HCT116 (cell line): ENCODE measurements at regions not wholly inside any gene's neighbourhood (a gene's known extent, or its start where the extent isn't known, plus 50 kb on each side); places are given as distances from the start of the nearest gene placed in this dataset.

Experiments used
- ATF3 ChIP-seq: IDR thresholded peaks from 2 replicates; pipeline ENCODE4 v1.6.1; 2012
- CEBPB ChIP-seq: IDR thresholded peaks from 2 replicates; pipeline ENCODE4 v1.6.1; 2012; ENCODE audit warnings: low read depth
- CTCF ChIP-seq, 3 experiments: fragments of 200-600 bp in 1 of 3; sonication (generic) in 1 of 3; IDR thresholded peaks in 2 of 3; conservative IDR thresholded peaks in 1 of 3; 2 replicates each; pipeline ENCODE4 v1.5.1; 2012 to 2017; ENCODE audit warnings: low read depth in 2 of 3, low read length in 2 of 3, antibody characterized with exemption in 1 of 3, borderline replicate concordance in 1 of 3, control low read depth in 1 of 3, mild to moderate bottlenecking in 1 of 3, mixed read lengths in 1 of 3, mixed run types in 1 of 3, moderate library complexity in 1 of 3; ENCODE audit not compliant: insufficient read depth in 1 of 3
- EZH2phosphoT487 ChIP-seq: fragments of 200-600 bp; IDR thresholded peaks from 2 replicates; pipeline ENCODE4 v1.6.1; 2018; ENCODE audit warnings: antibody characterized with exemption, borderline replicate concordance
- FOSL1 ChIP-seq: IDR thresholded peaks from 2 replicates; pipeline ENCODE4 v1.6.1; 2012; ENCODE audit warnings: low read depth
- POLR2A ChIP-seq: IDR thresholded peaks from 2 replicates; pipeline ENCODE4 v1.7.0; 2011; ENCODE audit warnings: borderline replicate concordance; ENCODE audit not compliant: insufficient read depth, insufficient read length; ENCODE audit errors: extremely low read depth
- RAD21 ChIP-seq: IDR thresholded peaks from 2 replicates; pipeline ENCODE4 v1.6.1; 2012; ENCODE audit warnings: low read depth, mild to moderate bottlenecking
- TCF7L2 ChIP-seq: IDR thresholded peaks from 2 replicates; pipeline ENCODE4 v1.7.0; 2011; ENCODE audit warnings: borderline replicate concordance, inconsistent platforms; ENCODE audit not compliant: insufficient read depth, insufficient read length; ENCODE audit errors: extremely low read depth
- YY1 ChIP-seq: IDR thresholded peaks from 2 replicates; pipeline ENCODE4 v1.6.1; 2011; ENCODE audit warnings: low read length, low read depth, moderate library complexity, mild to moderate bottlenecking; ENCODE audit not compliant: insufficient replicate concordance; ENCODE audit errors: extremely low read depth
- ZBTB33 ChIP-seq: IDR thresholded peaks from 2 replicates; pipeline ENCODE4 v1.6.1; 2011; ENCODE audit warnings: mild to moderate bottlenecking, low read length, moderate library complexity; ENCODE audit not compliant: insufficient replicate concordance; ENCODE audit errors: extremely low read depth
- ZFX ChIP-seq: fragments of 450-650 bp; IDR thresholded peaks from 2 replicates; pipeline ENCODE4 v1.6.1; 2017
- TF ChIP-seq, protein P1 (sequence below): IDR thresholded peaks from 2 replicates; pipeline ENCODE4 v1.6.1; 2012; ENCODE audit warnings: low read depth

GRCh38 chr11:81331088-81331487 lies 1402.6 kb downstream of the FAM181B start:
- no peak for TF ChIP-seq TCF7L2
- no peak for TF ChIP-seq EZH2phosphoT487
- TF ChIP-seq CTCF (IDR thresholded peaks at IDR 0.05 in 2 of 3, conservative IDR thresholded peaks at IDR 0.05 in 1 of 3; ENCODE audit: borderline replicate concordance in 1 of 3, insufficient read depth in 1 of 3, low read depth in 2 of 3, low read length in 2 of 3): no peak
- TF ChIP-seq ZFX: no peak
- TF ChIP-seq RAD21: no peak
- TF ChIP-seq YY1: no peak
- TF ChIP-seq, protein P1, sequence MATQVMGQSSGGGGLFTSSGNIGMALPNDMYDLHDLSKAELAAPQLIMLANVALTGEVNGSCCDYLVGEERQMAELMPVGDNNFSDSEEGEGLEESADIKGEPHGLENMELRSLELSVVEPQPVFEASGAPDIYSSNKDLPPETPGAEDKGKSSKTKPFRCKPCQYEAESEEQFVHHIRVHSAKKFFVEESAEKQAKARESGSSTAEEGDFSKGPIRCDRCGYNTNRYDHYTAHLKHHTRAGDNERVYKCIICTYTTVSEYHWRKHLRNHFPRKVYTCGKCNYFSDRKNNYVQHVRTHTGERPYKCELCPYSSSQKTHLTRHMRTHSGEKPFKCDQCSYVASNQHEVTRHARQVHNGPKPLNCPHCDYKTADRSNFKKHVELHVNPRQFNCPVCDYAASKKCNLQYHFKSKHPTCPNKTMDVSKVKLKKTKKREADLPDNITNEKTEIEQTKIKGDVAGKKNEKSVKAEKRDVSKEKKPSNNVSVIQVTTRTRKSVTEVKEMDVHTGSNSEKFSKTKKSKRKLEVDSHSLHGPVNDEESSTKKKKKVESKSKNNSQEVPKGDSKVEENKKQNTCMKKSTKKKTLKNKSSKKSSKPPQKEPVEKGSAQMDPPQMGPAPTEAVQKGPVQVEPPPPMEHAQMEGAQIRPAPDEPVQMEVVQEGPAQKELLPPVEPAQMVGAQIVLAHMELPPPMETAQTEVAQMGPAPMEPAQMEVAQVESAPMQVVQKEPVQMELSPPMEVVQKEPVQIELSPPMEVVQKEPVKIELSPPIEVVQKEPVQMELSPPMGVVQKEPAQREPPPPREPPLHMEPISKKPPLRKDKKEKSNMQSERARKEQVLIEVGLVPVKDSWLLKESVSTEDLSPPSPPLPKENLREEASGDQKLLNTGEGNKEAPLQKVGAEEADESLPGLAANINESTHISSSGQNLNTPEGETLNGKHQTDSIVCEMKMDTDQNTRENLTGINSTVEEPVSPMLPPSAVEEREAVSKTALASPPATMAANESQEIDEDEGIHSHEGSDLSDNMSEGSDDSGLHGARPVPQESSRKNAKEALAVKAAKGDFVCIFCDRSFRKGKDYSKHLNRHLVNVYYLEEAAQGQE: no peak
- TF ChIP-seq ZBTB33: no peak
- no peak for TF ChIP-seq POLR2A
- no peak for TF ChIP-seq CEBPB
- TF ChIP-seq FOSL1: no peak
- no peak for TF ChIP-seq ATF3
